Brain microvascular endothelial cell (primary cell): ENCODE measurements at regions not wholly inside any gene's neighbourhood (a gene's known extent, or its start where the extent isn't known, plus 50 kb on each side); places are given as distances from the start of the nearest gene placed in this dataset.

Experiments
- DNase-seq: peaks from one replicate; pipeline ENCODE4 v3.0.0-alpha.2; 2020
- H3K27ac ChIP-seq: fragments of 250-450 bp; sonication (Bioruptor Pico); 2 replicates; pipeline ENCODE4 v1.5.1; 2020; ENCODE audit warnings: mild to moderate bottlenecking, moderate library complexity
- H3K27me3 ChIP-seq: fragments of 250-450 bp; sonication (Bioruptor Pico); replicated peaks from 2 replicates; pipeline ENCODE4 v1.5.1; 2020; ENCODE audit warnings: mild to moderate bottlenecking
- H3K36me3 ChIP-seq: fragments of 250-450 bp; sonication (Bioruptor Pico); replicated peaks from 2 replicates; pipeline ENCODE4 v1.5.1; 2020; ENCODE audit warnings: mild to moderate bottlenecking
- H3K4me3 ChIP-seq: 2 replicates; pipeline ENCODE4 v1.5.1; 2011; ENCODE audit warnings: low read depth, mild to moderate bottlenecking, control low read depth, low read length, moderate library complexity
- in situ Hi-C: cut with HindIII; loops from 2 replicates; pipeline ENCODE4 v1.10.0; 2017; ENCODE audit warnings: low sequenced_read_pairs, low pct_ligation_motif_present
- TF ChIP-seq, protein P1 (sequence below): IDR thresholded peaks from 2 replicates; pipeline ENCODE4 v1.5.1; 2011; ENCODE audit warnings: low read depth, mild to moderate bottlenecking, moderate library complexity, low read length, control low read depth, inconsistent platforms; ENCODE audit errors: missing control alignments

DNA sequence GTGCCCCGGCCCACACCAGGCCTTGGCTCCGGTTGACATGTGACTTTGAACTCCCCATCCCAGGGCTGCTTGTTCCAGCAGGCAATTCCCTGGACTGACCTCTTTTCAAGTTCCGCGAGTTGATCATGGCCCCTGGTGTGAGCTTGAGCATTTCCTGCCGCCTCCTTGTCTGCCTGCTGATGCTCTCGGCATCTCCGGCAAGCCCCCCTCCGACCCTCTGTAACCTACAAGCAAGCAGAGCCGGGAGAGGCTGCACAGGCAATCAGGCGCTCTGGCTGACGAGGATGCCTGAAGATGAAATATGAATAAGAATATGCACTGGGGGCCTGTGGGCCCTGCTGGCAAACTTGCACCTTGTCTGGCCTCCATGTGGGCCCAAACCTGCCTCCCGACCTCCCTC lies 304.9 kb upstream of the MKI67 start:
- in situ Hi-C loops: no loop called here
- no peaks in the 10 kb centered on the region for H3K27me3 ChIP-seq

DNA sequence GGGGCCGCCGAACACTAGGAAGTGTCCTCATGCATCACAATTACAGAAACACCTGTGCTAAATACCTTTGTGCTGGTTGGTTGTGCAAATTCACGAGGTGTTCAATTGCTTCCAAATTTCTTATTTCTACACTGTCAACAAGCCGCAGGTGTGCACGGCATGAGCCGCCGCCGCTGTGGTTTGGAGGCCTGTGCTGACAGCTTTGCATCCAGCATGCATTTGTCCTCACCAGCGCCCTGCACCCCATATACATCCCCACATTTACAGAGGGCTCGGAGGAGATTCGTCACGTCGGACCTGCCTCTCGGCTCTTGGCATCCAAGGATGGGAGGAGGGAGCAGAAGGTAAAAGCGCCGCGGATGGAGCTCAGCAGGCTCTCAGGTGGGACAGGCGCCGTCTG lies 305.3 kb upstream of the MKI67 start:
- in situ Hi-C loops: no loop called here
- DNase-seq: no peak
- H3K27me3 ChIP-seq: no peaks in the 10 kb centered on the region
- no peak overlapping the region for H3K27ac ChIP-seq
- TF ChIP-seq, protein P1, sequence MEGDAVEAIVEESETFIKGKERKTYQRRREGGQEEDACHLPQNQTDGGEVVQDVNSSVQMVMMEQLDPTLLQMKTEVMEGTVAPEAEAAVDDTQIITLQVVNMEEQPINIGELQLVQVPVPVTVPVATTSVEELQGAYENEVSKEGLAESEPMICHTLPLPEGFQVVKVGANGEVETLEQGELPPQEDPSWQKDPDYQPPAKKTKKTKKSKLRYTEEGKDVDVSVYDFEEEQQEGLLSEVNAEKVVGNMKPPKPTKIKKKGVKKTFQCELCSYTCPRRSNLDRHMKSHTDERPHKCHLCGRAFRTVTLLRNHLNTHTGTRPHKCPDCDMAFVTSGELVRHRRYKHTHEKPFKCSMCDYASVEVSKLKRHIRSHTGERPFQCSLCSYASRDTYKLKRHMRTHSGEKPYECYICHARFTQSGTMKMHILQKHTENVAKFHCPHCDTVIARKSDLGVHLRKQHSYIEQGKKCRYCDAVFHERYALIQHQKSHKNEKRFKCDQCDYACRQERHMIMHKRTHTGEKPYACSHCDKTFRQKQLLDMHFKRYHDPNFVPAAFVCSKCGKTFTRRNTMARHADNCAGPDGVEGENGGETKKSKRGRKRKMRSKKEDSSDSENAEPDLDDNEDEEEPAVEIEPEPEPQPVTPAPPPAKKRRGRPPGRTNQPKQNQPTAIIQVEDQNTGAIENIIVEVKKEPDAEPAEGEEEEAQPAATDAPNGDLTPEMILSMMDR: no peak
- no peak overlapping the region for H3K4me3 ChIP-seq
- no peaks in the 10 kb centered on the region for H3K36me3 ChIP-seq

More for the DNA sequence above, 304.9 kb upstream of the MKI67 start:
- DNase-seq: no peak
- TF ChIP-seq, protein P1: no peak
- H3K27ac ChIP-seq: no peak overlapping the region
- no peaks in the 10 kb centered on the region for H3K36me3 ChIP-seq
- H3K4me3 ChIP-seq: no peak overlapping the region

DNA sequence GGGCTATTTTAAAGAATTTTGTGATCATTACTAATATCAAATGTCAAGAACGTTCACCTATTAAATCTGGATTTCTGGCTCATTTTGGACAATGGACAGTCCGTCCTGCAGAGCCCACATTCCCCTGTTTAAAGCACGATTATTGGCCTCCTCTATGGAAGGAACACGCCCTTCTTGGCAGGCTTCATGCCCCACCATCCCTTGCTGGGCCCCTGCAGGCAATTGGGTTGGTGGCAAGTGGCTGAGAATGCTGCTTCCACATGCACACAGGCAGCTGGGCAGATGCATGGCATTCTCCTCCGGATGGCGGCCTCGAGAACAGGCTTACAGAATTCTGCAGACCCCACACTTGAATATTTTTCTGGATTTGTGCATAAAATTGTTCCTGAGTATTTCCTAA lies 305.8 kb upstream of the MKI67 start:
- no peak for DNase-seq
- in situ Hi-C loops: no loop called here
- no peak overlapping the region for H3K4me3 ChIP-seq
- TF ChIP-seq, protein P1: no peak
- H3K27me3 ChIP-seq: no peaks in the 10 kb centered on the region
- no peak overlapping the region for H3K27ac ChIP-seq
- H3K36me3 ChIP-seq: no peaks in the 10 kb centered on the region

DNA sequence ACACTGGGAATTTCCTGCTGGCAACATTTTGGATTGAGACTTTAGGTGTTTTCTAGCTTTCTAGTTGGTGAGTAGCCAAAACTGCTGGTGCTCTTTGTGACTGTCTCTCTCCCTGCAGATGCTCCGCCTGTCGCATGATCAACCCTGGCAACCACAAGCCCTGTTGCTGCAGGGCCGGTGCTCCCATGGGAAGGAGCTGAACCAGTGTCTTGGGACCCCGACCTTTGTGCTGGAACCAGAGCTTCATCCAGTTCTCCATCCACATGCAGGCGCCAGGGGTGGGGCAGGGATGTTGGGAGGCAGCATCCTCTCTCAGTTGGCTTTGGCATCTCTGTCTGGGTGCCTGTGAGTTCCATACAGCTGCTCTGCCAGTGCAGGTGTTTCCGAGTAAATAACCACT lies 306.2 kb upstream of the MKI67 start:
- Histone ChIP-seq H3K27ac (no peak overlapping the region), H3K36me3 (no peaks in the 10 kb centered on the region), H3K4me3 (no peak overlapping the region), H3K27me3 (no peaks in the 10 kb centered on the region)
- in situ Hi-C loops: no loop called here
- no peak for DNase-seq
- TF ChIP-seq, protein P1: no peak

DNA sequence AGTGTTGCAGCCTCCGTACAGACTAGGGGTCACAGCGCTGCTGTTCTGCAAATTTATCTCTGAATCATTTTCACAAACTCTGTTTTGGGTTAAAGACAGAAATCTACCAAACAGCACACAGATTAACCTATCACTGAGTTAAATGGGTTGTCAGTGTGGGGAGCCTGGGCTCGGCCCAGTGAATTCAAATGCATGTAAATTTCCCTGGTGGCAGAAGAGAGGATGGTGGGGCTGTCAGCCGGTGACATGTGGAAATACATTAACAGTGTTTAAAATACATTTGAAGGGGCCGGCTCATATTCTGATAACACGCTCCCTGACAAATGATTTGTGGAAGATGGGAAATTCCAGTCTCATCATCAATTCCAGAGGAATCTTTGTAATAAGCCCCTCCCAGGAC lies 309.6 kb upstream of the MKI67 start:
- in situ Hi-C loops: no loop called here
- TF ChIP-seq, protein P1: no peak
- Histone ChIP-seq H3K27me3 (no peaks in the 10 kb centered on the region), H3K36me3 (no peaks in the 10 kb centered on the region), H3K27ac (no peak overlapping the region), H3K4me3 (no peak overlapping the region)
- DNase-seq: no peak

DNA sequence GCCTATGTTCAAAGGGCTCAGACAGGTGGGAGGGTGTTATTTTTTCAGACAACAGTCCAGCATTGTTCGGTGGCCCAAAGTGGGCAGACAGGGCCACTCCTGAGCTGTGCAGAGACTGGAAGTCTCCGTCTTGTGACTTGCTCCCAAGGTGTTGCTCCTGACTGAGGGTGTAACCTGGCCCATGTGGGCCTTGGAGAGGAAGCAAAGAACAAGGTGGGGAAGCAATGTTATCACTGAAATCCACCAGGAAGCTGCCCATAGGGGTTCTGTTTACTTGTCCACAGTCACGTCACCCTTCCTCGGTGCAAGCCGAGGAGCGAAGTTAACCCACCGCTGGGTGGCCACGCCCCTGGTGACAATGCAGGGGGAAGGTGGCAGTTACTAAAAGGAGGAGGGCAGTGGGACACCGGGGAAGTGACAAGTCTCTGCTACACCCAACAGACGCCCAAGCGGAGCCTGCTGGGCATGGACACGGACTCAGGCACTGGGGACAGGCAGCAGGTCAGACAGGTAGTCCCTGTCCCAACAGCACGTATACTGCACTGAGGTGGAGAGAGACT lies 311.6 kb upstream of the MKI67 start:
- H3K4me3 ChIP-seq: no peak overlapping the region
- in situ Hi-C loops: no loop called here
- H3K36me3 ChIP-seq: no peaks in the 10 kb centered on the region
- no peaks in the 10 kb centered on the region for H3K27me3 ChIP-seq
- H3K27ac ChIP-seq: no peak overlapping the region
- TF ChIP-seq, protein P1: no peak
- DNase-seq: no peak
